Panc1 (cell line): ENCODE measurements at regions not wholly inside any gene's neighbourhood (a gene's known extent, or its start where the extent isn't known, plus 50 kb on each side); places are given as distances from the start of the nearest gene placed in this dataset.

Experiments used
- CTCF ChIP-seq: fragments of 450-650 bp; IDR thresholded peaks from 2 replicates; pipeline ENCODE4 v1.5.1; 2017; ENCODE audit warnings: mild to moderate bottlenecking
- SIN3A ChIP-seq: IDR thresholded peaks from 2 replicates; pipeline ENCODE4 v1.6.1; 2012; ENCODE audit warnings: low read depth, mild to moderate bottlenecking, low read length, moderate library complexity, borderline replicate concordance; ENCODE audit not compliant: insufficient read depth

- TF ChIP-seq CTCF, result no peak
- no peak for TF ChIP-seq SIN3A
These were observed 472.7 kb upstream of the CFAP20DC start for GRCh38 chr3:59522550-59522949.
